Panc1 (cell line): ENCODE measurements at regions not wholly inside any gene's neighbourhood (a gene's known extent, or its start where the extent isn't known, plus 50 kb on each side); places are given as distances from the start of the nearest gene placed in this dataset.

Source experiments
- CTCF ChIP-seq: fragments of 450-650 bp; IDR thresholded peaks from 2 replicates; pipeline ENCODE4 v1.5.1; 2017; ENCODE audit warnings: mild to moderate bottlenecking
- POLR2AphosphoS5 ChIP-seq: IDR thresholded peaks from 2 replicates; pipeline ENCODE4 v1.6.1; 2012; ENCODE audit warnings: mild to moderate bottlenecking, low read depth, low read length, moderate library complexity
- REST ChIP-seq, 2 experiments: IDR thresholded peaks; 2 replicates each; pipeline ENCODE4 v1.6.1; 2011 to 2012; ENCODE audit warnings: low read depth in 2 of 2, control low read depth in 1 of 2, low read length in 1 of 2, mild to moderate bottlenecking in 1 of 2, moderate library complexity in 1 of 2; ENCODE audit not compliant: insufficient read depth in 1 of 2
- SIN3A ChIP-seq: IDR thresholded peaks from 2 replicates; pipeline ENCODE4 v1.6.1; 2012; ENCODE audit warnings: low read depth, mild to moderate bottlenecking, low read length, moderate library complexity, borderline replicate concordance; ENCODE audit not compliant: insufficient read depth
- TCF7L2 ChIP-seq: IDR thresholded peaks from 2 replicates; pipeline ENCODE4 v1.6.1; 2011; ENCODE audit warnings: mild to moderate bottlenecking, low read depth, low read length, inconsistent platforms

- no peak for TF ChIP-seq CTCF
- TF ChIP-seq REST (IDR thresholded peaks at IDR 0.05; ENCODE audit: insufficient read depth in 1 of 2, low read depth in 2 of 2, low read length in 1 of 2), result no peak
- TF ChIP-seq POLR2AphosphoS5, result no peak
- no peak for TF ChIP-seq TCF7L2
- no peak for TF ChIP-seq SIN3A
Observed at GRCh38 chr2:120876526-120877280, 141.0 kb downstream of the GLI2 start.
